T-helper 9 cell (primary cell): ENCODE measurements at regions not wholly inside any gene's neighbourhood (a gene's known extent, or its start where the extent isn't known, plus 50 kb on each side); places are given as distances from the start of the nearest gene placed in this dataset.

Experiments used
- DNase-seq: peaks from one replicate; pipeline ENCODE4 v3.0.0-alpha.2; 2020

- no peak for DNase-seq
Observed at GRCh38 chr16:82488460-82488859, 138.3 kb upstream of the CDH13 start.

GRCh38 chr16:82481455-82481854, 145.3 kb upstream of the CDH13 start:
- DNase-seq, result no peak

- no peak for DNase-seq
Observed at GRCh38 chr16:82476786-82477185, 150.0 kb upstream of the CDH13 start.

- DNase-seq, result no peak
Observed at GRCh38 chr16:82470620-82471152, 156.1 kb upstream of the CDH13 start.

- DNase-seq, result no peak
Observed at GRCh38 chr16:82470016-82470415, 156.8 kb upstream of the CDH13 start.

GRCh38 chr16:82464187-82464586, 162.6 kb upstream of the CDH13 start:
- DNase-seq, result no peak

- no peak for DNase-seq
Observed at GRCh38 chr16:82460766-82461165, 166.0 kb upstream of the CDH13 start.

- DNase-seq, result no peak
Observed at GRCh38 chr16:82459580-82460256, 167.1 kb upstream of the CDH13 start.

- DNase-seq, result peak; percentile 8
Observed at GRCh38 chr16:82456683-82457082, 170.1 kb upstream of the CDH13 start.

GRCh38 chr16:82454566-82454965, 172.2 kb upstream of the CDH13 start:
- DNase-seq, result no peak

- DNase-seq, result no peak
Observed at GRCh38 chr16:82454152-82454551, 172.6 kb upstream of the CDH13 start.

- DNase-seq, result no peak
Observed at GRCh38 chr16:82452004-82452756, 174.6 kb upstream of the CDH13 start.

- DNase-seq, result no peak
Observed at GRCh38 chr16:82451449-82451848, 175.3 kb upstream of the CDH13 start.

GRCh38 chr16:82440336-82440735, 186.4 kb upstream of the CDH13 start:
- no peak for DNase-seq

- DNase-seq, result no peak
Observed at GRCh38 chr16:82439678-82440293, 187.0 kb upstream of the CDH13 start.

GRCh38 chr16:82433042-82433441, 193.7 kb upstream of the CDH13 start:
- DNase-seq, result no peak

- no peak for DNase-seq
Observed at GRCh38 chr16:82432261-82432660, 194.5 kb upstream of the CDH13 start.

- DNase-seq, result no peak
Observed at GRCh38 chr16:82425661-82426060, 201.1 kb upstream of the CDH13 start.

- no peak for DNase-seq
Observed at GRCh38 chr16:82421851-82422250, 204.9 kb upstream of the CDH13 start.

- DNase-seq, result no peak
Observed at GRCh38 chr16:82419332-82419731, 207.4 kb upstream of the CDH13 start.

- DNase-seq, result no peak
Observed at GRCh38 chr16:82414476-82414875, 212.3 kb upstream of the CDH13 start.

GRCh38 chr16:82412770-82413169, 214.0 kb upstream of the CDH13 start:
- DNase-seq, result no peak

GRCh38 chr16:82405736-82406135, 221.0 kb upstream of the CDH13 start:
- no peak for DNase-seq
